ENCODE measurements at regions not wholly inside any gene's neighbourhood (a gene's known extent, or its start where the extent isn't known, plus 50 kb on each side); places are given as distances from the start of the nearest gene placed in this dataset.
"Not testable (repeated sequence)": the region's sequence is repeated elsewhere in the genome, so short reads cannot be mapped to it uniquely, and the experiment has no call there.

DNA sequence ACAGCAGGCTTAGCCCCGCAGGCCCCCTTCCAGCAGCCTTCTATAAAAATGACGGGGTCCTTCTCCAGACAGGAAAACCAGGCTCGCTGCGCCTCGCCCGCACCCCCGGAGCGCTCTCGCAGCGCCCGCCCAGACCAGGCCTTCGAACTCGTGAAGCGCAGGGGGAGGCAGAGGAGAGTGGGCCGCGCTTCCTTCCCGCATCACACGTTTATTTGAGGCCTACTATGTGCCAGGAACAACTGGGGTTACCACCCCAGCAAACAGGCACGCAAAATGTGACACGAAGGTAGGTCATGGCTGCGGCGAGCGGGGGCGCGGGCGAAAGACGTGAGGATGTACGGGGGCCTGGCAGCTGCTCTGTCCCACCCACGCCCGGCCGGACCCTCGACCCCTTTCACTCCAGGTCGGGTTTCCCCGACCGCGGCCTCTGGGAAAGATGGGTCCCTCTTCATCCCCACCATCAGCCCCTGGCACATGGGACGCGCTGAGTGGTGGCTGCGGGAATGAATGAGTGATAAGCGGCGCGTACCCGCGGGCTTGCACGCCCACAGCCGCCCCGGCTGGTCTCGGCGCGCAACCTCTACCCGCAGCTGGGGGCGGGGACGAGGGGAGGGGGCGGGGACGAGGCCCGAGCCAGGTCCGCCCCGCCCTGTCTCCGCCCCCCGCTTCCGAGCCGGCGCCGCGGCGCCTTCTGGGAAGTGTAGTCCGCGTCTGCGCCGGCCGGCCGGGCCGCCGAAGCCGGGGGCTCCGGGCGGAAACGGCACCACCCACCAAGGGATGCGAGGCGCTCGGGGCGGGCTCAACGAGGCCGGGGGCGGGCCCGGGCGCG is 59.1 kb downstream of the ZNF467 start:
- peak; percentile 88 for DNase-seq

DNA sequence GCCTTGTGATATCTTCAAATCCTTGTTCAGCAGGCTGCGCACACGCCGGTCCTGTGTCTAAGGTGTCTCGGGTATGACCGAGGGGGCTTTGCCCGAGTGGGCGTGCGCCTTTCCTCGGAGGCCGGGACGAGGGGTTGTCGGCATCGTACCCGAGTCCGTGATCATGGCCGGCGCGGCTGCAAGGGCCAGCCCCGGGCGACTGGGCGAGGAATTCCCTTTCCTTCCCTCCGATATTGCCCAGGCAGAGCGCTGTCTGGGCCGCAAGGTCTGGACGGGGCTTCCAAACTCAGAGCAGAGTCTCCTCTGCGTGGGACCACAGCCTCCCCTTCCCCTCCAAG is 59.7 kb downstream of the ZNF467 start:
- DNase-seq = no peak

DNA sequence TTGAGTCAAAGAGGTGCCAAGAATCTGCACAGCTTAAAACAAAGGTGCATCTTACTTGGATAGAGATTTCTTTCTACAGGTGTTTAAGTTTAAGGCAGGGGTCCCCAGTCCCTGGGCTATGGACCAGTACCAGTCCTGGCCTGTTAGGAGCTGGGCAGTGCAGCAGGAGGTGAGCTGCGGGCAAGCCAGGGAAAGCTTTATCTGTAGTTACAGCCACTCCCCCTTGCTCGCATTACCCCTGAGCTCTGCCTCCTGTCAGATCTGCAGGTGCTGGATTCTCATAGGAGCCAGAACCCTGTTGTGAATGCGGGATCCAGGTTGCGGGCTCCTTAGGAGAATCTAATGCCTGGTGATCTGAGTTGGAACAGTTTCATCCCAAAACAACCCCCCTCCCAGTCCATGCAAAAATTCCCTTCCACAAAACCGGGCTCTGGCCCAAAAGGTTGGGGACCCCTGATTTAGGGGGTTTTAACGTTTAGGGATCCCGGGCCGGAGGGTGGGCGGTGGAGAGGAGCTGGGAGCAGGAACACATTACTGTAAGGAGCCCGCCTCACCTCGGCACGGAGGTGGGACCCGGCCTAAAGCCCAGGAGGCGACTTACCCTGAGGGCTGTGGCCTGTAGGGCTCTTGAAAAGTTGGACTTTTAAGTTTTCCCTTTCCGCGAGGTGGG is 60.2 kb downstream of the ZNF467 start:
- DNase-seq = no peak

DNA sequence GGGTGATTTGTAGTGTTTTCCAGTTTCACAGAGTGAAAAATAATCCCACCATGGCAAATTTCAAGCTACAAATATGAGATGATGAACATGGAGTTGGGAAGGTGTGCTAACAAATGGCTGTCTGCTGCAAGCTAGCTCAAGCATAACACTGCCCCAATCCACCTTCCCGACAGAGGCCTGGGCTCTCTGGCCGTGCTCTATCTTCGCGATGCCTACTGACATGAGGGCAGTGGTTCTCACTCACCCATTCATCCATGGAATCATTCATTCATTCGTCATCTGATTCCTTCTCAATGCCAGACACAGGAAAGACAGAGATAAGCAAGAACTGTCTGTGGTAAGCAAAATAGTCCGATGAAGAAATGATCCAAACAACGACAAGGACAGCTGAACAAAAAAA is 65.4 kb downstream of the ZNF467 start:
- no peak for DNase-seq

DNA sequence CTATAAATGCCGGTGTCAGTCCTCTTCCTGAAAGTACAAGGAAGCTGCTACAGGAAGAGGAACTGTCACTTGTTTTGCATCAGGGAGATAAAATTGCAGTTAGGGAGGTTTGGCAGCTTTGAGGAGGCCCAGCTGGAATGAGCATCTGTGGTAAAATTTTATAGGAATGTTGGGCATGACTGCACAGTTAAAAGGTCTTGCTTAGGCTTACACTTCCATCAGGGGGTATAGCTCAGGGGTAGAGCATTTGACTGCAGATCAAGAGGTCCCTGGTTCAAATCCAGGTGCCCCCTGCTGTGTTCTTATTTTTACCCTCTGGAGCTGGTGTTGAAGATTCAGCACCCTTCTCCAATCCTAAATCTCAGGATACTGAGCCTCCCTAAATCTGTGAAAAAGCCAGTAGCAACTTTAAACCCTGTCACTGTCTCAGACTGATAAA is 65.9 kb downstream of the ZNF467 start:
- DNase-seq = no peak

DNA sequence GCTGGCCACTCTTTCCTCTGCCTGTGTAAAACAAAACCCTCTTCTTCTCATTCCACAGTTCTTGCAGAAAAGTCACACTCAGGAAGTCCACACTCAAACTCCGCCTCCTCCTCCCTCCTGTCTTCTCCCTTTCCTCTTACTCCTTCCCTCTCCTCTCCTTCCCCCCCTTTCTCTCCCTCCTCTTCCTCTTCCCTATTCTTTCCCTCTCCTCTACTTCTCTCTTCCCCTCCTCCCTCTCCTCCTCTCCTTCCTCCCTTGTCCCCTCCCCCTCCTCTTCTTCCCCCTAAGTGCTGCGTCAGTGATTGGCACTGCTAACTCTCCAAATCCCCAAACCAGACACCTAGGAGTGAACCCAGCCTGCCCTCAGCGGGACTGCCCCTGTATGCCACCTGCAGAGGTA is 67.0 kb downstream of the ZNF467 start:
- DNase-seq = no peak

DNA sequence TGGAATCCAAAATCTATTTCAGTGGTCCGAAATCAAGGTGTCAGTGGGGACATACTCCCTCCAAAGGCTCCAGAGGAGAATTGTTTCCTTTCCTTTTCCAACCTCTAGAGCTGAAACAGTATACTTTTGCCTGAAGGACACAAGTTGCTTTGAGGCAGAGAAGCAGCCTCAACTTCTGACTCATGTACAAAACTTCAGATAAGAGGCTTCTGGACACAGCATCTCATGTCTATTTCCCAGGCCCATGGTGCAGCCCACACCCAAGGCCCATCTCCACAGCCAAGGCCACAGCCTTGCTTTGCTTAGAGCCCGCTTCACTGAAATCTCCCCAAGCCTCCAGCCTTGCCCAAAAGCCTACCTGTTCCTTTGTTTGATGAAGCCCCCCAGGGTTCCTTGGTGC is 68.9 kb downstream of the ZNF467 start:
- no peak for DNase-seq

DNA sequence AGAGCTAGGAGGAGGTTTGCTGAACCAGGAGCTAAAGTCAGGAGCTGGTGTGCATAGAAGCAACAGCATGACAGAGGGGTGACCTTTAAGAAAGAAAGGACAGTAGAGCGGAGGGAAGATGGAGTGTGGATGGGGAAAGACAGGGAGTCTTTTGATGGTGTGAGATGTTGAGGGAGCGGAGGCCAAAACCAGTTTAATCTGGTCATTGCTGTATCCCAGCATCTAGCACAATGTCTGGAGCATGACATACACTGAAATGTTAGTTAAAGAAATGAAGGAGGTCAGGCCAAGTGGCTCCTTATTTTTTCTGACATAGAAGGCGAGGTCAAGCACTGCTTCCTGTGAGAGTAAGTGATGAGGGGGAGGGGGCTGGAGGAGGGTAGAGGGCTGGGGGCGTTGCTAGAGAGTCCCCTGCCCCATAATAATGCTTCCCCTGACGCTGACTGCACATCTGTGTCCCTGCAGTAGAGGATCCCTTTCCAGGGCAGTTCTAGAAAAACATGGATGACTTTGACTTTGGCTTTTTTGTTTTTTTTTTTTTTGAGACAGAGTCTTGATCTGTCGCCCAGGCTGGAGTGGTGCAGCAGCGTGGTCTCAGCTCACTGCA is 70.2 kb downstream of the ZNF467 start:
- DNase-seq = no peak

DNA sequence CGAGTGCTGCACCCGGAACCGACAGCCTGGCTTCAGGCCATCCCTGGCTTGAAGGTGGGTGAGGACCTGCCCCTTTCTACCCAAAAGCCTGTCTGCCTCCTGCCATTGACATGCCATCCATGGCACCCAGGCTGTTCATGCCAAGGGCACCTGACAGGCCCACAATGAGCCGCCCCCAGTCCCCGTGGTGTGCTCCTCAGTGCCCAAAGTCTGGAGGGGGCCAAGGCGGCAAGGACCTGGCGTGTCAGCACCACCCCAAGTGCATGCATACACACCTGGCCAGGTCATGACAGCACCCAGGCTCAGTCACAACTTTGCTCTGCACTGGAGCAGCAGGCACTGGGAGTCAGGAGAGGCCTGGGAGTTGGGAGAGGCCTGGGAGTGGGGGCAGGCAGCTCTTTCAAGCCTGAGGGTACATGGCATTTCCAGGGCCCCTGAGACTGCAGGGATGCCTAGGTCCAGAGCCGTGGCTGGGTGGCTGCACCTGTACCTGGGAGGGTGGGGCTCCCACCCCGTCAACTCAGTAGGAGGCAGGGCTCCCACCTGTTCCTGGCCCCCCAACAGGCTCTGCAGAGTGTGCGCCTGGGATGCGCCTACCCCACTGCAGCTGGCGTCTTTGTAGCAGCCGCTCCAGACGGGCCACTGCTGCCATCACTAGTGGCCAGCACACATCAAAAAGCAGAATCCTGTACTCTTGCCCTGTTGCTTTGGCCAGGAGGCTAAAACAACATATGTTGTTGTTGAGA is 71.7 kb downstream of the ZNF467 start:
- DNase-seq = no peak

DNA sequence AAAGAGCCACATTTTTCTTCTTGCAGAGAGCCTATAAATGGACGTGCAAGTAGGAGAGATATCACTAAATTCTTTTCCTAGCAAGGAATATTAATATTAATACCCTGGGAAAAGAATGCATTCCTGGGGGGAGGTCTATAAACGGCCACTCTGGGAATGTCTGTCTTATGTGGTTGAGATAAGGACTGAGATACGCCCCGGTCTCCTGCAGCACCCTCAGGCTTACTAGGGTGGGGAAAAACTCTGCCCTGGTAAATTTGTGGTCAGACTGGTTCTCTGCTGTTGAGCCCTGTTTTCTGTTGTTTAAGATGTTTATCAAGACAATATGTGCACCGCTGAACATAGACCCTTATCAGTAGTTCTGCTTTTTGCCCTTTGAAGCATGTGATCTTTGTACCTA is 75.6 kb downstream of the ZNF467 start:
- not testable (repeated sequence) for DNase-seq

DNA sequence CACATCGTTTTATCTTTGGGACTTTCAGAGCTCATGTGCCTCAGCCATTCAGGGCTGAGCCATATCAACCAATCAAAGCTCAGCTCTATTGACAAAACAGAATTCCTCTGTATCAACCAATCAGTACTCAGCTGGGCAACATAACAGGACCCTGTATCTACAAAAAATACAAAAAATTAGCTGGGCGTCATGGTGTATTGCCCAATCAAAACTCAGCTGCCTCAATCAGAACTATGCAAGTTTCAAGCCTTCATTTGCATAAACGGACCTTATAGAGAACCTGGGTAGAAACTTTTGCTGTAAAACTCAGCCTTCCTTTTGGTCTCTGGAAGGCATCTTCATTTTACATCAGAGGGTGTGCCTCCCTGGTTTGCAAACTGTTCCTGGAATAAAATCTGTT is 77.1 kb downstream of the ZNF467 start:
- DNase-seq = no peak

DNA sequence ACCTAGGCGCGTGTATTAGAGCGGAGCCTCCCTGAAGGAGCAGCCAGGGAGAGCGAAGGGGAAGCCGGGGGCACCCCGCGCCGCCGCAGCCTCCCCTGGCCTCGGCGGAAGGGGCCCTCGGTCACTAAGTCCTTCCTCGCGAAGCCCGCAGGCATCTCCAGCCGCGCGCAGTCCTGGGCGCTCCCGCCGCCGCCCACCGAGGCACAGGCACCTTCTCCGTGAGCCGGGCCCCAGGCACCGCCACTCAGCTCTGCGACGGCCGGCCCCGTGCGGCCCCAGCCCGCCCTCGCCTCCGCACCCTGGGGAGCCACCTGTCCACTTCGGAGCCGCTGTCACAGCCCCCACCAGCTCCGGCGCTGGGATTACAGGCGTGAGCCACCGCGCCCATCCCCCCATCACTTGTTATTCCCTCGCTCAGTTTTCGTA is 80.8 kb downstream of the ZNF467 start:
- DNase-seq = no peak

DNA sequence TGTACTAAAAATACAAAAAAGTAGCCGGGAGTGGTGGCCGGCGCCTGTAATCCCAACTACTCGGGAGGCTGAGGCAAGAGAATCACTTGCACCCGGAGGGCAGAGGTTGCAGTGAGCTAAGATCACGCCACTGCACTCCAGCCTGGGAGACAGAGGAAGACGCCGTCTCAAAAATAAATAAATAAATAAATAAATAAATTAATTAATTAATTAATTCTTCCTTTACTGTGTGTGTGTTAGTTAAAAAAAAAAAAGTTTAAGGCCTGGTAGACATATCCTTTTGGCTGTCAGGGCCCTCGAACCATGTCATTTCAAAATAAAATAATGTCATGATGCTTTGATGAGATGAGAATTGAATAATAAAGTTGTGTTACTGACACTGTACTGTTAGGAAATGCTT is 81.3 kb downstream of the ZNF467 start:
- no peak for DNase-seq

DNA sequence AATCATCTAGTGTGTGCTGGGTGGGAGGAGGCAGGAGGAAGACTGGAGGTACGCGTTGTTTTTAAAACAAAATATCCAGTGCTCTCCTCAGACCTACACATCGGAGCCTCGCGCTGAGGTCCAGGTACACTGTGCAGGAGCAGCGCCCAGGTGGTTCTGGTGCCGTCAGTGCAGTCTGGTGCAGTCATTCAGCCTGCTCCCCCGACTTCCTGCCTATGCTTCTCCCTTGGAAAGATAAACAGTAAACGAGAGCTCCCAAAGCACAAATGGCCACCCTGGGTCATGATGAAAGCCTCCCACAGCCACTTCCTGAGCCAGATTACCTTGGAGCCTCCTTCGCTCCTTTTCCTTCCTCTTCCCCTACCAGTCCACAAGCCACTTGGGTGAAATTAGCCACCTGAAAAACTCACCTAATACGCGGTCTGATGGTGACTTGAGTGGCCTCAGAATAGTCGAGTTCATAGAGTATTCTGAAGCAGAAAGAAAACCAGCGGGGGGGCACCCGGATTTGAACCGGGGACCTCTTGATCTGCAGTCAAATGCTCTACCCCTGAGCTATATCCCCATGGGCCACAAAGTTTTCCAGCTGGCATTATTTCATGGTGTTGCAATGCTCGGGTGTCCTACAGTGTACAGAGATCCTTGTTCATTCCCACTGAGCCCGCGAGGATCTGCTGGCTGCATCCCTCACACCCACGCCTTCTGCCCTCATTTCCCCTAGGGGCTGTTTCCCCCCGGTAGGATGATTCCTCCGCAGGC is 82.5 kb downstream of the ZNF467 start:
- peak; percentile 23 for DNase-seq

DNA sequence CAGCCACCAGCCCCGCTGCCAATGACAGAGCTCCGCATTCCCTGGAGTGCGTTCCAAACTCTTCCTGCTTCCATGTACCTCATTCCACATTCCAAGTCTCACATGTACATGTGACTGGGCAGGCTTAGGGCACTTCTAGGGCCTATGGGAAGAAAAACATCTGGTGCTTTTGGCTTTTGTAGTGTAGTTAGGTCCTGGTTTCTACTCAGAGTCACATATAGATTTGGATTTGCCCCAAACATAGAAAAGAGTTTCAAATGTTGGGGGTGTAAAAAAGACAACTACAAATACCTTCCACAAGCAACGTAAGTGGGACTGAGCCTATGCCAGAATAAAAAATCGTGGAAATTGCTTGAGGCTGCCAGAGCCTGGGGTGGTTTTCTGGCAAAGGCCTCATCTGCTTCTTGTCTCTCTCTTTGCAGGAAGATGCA is 84.1 kb downstream of the ZNF467 start:
- DNase-seq = no peak

DNA sequence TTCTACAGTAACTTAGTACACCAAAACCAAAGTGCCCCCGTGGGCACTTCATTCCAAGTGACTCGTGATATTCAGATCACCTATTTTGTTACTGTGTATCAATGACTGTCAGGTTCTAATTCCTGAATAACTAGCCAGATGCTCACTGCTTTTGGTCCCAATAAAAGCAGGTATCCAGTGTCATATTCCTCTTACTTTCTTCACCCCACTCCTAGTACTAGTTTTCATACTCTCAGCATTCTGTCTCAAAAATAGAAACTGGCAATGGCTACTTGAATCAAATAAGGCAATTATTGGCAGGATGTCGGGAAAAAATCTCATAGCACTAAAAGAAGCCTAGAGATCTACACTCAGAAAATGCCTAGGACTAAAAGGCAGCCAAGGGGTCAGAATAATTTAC is 84.6 kb downstream of the ZNF467 start:
- no peak for DNase-seq

DNA sequence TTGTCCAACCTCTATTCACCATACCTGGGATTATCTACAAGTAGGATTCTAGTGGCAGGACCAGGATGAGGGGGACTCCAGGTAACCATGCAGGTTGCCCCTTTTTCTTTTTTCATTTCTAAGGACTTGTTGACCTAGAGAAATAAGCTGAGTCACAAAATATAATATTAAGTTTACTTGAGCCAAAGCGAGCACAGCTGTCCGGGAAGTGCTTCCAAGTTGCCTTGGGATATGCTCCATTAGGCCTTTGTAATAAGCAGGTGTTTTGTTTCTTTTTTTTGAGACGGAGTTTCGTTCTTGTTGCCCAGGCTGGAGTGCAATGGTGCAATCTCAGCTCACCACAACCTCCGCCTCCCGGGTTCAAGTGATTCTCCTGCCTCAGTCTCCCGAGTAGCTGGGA is 85.6 kb downstream of the ZNF467 start:
- DNase-seq = not testable (repeated sequence)

DNA sequence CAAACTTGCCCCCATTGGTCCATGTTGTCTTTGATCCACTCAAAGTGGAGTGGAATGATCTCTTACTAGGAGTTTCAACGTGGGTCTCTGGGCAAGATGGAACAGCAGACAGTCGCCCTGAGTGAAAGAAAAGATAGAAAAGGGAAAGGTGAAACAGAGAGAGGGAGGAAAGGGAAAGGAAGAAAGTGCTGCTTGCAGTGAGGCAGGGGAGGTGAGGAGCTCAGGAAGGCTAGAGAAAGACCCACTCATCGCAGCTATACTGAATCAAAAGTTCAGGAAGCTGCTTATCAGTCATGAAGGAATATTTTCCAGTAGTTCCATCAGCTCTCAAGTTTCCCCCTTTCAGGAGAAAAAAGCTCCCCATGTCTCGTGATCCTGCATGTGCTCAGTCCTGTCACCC is 86.9 kb downstream of the ZNF467 start:
- no peak for DNase-seq

DNA sequence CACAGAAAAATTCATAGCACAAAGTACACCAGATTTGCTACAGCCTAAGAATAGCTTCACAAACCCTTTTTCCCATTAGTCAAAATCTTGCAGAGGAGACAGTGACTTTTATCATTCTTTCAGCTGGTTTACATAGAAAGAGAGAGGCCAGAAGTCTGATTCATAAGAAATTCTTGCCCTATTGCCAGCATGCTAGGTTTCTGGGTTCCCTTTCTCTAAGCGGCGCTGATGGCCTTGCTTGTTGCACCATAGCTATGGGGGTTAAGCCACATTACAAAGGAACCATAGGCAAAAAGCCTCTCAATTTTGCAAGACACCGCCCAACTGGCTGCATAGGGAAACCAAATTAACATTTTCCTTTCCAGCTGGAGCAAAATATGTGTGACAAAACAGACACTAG is 87.4 kb downstream of the ZNF467 start:
- DNase-seq = no peak

DNA sequence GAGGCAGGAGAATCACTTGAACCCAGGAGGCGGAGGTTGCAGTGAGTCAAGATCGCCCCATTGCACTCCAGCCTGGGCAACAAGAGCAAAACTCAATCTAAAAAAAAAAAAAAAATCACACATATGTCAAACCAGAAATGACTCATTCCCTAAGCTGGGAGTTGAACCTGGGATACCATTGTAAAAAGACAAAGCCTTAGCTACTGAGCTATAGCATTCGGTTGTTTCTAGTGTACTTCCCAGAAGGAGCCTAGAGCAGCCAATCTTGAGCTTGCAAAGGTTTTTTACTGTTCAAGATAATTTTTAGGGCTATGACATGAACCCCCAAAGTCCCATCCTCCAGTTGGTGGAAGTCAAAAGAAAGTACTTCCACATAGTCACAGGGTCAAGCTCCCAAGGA is 87.9 kb downstream of the ZNF467 start:
- DNase-seq = peak; percentile 20

DNA sequence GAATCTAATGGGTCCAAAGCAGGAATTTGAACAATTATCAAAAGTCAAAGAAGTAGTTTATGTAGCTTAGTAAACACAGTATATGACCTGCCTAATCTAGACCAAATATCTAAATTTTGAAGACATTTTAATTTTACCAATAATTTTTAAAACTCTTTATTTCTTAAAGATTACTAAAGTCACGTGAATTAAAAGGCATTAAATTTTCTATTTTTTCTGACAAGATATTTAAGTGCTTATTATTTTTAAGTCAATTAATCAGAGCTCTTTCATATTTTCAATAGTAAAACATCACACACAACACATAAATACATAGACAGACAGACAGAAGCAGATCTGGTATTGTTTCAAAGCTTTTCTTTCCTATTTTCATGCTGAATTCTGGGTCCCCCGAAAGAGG is 89.5 kb downstream of the ZNF467 start:
- DNase-seq = no peak

DNA sequence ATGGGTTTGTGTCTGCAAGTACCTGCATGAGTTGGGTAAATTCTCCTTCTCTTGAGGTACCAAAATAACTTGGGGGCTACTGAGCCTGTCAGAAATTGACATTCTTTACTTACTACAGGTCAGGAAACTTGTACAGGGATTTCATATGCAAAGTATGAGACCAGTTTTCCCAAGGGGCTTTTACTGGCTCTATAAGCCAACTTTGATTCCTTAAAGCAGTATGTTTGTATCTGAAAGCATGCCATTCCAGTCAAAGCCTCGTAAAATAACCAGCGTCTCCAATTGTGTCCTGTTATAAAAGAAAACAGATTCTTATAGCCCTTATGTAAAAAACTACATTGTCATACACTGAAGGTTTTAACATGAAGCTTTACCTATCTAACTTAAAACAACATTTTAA is 90.2 kb downstream of the ZNF467 start:
- DNase-seq = no peak

DNA sequence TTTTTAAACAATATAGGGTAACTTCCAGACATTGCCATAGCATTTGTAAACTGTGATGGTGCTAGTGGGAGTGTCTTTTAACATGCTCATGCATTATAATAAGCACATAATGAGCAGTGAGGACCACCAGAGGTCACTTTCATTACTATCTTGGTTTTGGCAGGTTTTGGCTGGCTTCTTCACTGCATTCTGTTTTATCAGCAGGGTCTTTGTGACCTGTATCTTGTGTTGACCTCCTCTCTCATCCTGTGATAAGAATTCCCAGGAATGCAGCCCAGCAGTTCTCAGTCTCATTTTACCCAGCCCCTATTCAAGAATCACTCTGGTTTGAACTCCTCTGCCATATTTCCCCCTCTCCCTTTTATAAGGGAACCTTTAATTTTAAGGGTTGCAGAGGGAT is 91.3 kb downstream of the ZNF467 start:
- DNase-seq = no peak
